IPS-NIHi7 (cell line): ENCODE measurements at regions not wholly inside any gene's neighbourhood (a gene's known extent, or its start where the extent isn't known, plus 50 kb on each side); places are given as distances from the start of the nearest gene placed in this dataset.

ENCODE experiments used
- DNase-seq: peaks from one replicate; pipeline ENCODE4 v3.0.0; 2012; ENCODE audit warnings: mixed read lengths; ENCODE audit errors: extremely low spot score

DNA sequence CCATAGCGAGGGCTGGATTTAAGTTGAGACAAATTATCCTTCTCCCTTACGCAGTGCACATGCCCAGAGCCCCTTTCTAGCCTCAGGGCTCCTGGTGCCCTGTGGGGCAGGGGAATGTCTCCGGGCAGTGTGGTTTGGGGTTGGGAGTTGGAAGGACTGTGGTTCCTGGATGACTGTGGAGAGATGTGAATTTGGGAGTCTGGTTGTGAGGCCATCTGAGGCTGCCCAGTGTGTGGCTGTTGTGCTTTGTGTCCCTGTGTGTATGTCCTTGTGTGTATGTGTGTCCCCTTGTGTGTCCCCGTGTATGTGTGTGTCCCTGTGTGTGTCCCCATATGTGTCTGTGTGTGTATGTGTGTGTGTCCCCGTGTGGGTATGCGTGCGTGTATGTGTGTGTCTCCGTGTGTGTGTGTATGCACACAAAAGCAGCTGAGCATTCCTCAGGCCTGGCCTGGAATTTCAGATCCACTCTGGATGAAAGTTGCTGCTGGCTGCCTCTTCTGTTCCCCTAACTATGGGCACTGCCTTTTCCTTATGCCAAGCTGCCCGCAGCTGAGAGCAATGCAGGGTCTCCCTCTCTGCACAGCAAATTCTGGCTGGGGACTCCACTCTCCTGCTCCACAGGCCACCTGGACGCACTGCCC is 65.4 kb downstream of the UBIAD1 start:
- no peak for DNase-seq

DNA sequence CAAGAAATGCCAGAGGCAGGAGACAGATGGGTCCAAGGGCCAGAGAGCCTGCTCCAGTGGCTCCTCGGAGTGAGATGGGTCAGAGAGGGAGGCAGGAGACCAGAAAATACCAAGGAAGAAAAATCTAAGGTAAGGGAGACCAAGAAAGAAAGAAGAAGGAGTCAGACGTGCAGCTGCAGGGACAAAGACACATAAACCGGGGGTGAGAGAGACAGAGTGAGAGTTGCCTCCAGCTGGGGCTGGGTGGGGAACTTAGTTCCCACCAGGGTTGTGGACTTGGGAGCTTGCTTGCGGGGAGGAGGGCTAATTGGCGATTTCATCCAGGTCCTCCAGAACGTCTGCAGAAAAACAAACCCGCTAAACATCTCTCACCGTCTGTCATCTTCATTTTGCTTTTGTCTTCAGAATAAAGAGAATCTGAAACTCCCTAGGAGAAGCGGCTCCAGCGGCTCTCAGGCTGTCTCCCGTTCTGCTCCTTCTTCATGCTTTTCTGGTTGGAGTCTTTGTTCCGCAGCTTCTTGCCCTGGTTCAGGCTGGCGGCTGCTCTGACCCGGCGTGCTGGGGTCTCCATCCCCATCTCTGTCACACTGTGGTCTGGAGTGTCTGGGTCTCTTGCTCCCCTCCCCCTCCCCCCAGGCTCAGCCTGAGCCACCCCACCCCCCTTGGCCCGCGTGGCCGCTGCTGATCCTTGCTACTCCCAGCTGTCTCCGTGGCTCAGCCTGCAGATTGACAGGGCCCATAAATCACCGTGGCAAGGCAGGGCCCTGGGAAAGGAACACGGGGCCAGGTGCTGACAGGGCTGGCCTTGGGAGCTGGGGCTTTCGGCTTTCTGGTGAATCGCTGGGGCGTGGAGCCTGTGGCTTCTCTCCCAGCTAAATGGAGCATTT is 66.6 kb downstream of the UBIAD1 start:
- DNase-seq: no peak

DNA sequence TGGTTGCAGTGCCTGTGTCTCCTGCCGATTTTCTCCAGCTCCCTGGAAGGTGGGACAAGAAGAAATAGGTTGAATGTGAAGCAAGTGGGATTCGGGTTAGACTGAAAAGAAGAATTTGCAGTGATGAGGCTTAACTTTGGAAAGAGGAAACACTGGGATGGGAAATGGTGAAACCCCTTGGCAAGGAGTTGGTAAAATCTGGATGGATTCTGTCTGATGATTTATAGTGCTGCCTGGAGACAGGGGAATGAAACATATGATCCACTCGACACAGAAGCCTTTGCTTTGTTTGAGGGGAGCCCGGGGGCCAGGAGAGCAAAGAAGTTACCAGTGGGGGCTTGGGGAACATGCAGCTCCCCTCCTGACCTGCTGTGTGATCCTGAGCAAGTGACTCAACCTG is 67.2 kb downstream of the UBIAD1 start:
- DNase-seq: no peak

DNA sequence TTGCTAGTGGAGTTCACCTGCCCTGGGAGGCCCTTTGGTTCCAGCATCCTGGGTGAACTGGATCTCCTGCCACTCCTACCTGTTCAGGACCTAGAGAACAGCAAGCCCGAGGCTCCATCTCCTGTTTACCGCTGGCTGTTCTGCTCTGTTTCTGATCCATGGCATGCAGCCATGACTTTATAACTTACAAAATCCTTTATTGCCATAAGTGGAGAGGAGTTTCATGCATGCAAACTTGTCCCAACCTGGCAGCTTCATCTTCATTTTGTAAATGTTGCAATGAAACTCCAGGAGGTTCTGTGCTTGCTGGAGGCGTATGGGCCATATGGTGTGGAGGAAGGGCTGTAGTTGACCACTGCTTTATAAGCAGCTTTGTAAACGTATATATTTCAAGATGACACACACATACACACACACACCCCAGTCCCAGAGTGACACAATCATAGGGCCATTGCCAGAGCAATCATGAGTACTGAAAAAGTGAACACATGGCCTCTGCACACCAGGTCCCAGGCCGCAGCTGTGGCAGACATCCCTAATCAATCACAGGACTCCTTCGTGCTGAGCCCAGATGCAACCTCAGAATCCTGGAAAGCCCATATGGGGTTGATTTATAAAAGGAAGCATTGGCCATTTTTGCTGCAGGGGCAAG is 69.0 kb downstream of the UBIAD1 start:
- DNase-seq: no peak

DNA sequence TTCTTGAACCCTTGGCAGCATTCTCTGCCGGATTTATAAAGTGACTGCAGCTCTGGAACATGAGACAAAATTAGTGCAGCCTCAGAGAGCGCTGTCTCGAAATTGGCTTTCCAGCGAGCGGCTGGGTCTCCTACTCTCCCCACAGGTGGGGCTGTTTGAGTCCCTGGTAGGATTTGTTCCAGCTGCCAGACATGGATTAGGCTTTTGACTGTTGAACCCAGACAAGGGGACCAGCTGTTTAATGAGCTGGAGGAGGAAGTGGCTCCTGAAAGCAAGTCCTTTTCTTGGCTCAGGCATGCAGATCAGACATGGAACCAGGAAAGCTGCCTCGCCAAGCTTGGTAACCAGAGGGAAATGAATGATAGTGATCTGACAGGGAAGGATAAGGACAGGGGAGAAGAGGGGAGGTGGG is 69.6 kb downstream of the UBIAD1 start:
- no peak for DNase-seq

DNA sequence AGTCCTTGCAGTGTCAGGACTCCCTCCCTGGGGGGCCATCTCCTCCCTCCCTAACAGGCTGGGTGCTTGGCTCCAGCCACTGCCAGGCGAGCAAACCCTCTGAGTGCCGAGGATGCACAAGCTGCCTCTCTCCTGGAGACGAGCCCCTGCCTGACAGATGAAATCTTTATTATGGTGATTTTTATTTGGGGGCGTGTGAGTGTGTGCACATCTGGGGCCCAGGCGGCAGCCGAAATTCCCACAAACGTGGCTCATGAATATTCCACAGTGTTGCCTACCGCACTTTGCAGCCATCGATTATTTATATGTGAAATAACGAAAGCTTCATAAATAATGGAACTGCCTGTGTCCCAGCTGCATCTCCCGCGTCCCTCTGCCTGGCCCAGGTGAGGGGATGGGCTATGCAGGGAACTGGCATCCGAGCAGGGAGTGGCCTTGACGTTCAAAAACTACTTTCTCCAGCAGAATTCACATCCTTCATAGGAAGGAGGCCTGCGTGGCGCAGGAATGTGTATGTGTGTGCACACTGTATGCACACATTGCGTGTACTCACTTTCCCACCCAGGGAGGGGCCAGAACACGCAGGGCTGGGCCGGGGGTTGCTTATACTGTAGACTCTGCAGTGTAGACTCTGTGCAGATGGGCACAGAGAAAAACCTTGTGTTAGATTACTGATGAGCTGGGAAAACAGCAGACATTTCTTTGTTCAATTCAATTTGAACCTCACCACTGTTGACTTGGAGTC is 73.1 kb downstream of the UBIAD1 start:
- DNase-seq: no peak

DNA sequence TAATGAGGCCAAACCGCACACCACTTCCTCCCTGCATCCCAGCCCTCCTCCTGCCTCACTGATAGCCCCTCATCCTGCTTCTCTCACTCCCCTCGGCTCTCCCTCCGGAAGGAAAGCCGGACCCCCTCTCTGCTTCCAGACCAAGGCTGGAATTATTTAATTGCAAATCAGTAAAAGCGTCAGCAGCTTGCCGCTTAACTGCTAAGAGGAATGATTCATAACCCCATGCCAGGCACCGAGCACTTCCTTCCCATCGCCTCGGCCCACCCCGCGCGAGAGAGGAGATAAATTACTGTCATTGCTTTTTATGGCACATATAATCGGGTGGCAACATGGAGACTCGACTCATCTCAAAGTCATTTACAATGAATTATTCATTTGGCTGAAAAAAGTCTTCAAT is 77.3 kb downstream of the UBIAD1 start:
- no peak for DNase-seq

DNA sequence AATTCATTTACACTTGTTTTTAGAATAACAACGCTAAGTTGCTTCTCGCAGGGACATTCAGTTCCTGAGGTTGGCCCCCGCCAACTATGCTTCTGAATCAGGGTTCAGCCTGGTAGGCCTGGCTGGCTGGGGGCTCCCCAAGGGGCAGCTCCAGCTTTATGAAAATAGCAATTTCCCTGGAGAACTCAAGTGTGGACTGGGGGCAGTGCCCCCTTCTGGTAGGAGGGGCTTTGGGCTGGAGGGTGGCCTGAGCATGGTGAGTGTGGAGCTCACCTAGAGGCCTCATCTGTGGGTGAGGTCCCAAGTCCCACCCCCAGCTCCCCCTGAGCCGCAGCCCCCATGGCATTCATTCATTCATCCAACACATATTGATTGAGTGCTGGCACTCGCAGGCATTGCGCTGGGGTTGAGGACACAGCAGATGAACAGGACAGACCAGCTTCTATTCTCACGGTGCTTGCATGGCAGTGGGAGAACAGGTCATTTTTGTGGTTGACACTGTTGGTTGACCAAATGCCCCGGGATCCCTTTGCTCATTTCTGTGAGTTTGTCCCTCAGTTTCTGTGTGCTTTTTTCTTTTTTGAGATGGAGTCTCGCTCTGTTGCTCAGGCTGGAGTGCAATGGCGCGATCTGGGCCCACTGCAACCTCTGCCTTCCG is 79.2 kb downstream of the UBIAD1 start:
- no peak for DNase-seq

DNA sequence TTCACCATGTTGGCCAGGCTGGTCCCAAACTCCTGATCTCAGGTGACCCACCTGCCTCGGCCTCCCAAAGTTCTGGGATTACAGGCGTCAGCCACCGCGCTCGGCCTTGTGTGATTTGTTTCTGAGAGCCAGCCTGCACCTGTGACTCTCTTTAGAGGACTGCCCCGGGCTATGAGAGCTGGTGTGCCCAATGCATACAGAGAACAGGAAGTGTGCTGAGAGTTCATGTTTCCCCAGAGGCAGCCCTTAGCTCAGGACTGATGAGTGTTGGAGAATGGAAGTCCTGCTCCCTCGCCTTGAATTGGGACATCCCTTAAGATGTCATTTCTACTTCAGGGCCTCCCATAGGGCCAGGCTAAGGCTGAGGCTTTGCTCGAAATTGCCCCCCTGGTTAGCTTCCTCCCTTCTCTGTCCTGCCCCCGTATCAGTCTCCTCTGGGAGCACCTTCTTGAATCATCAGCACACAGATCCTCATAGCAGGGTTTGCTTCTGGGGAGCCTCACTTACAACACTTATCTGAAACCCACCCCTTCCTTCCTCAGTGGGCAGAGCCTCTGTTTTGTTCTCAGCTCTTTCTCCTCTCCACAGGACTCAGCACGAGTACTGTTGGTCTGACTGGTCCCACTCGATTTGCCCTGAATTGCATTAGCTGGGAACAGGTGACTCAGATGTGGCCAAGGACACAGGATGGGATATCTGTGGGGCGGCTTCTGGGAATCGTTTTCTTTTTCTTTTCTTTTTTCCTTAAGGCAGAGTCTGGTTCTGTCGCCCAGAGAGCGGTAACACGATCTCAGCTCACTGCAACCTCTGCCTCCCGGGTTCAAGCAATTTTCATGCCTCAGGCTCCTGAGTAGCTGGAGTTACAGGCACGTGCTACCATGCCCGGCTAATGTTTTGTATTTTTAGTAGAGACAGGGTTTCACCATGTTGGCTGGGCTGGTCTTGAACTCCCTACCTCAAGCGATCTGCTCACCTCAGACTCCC is 80.1 kb downstream of the UBIAD1 start:
- no peak for DNase-seq

DNA sequence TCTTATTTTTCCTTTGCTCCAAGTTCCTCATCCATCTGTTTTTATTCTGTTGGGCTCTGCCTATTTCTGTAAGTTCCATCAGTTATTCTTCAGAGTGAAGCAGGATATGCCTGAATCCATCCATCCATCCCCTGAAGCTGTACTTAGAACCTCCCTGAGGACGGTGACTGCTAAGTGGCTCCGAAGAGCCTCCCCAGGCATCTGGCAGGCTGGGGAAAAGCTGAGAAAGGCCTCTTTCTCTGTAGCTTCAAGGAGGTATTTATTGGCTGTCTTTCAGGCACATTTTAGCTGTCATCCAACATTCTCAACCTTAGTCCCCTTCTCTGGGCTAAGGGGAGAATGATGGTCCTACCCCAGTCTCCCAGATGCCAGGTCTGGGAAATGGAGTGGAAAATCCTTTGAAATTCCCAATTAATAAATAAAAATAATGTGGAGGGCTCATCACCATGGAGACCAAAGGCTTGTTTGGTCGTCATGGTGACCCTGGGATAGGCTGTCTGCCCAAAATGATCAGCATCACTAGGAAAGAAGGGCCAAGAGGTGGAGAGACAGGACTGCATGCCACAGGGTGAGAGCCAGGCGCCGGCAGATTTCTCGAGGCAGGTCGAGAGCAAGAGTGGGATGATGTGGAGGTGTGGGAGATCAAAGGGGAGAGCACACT is 82.0 kb downstream of the UBIAD1 start:
- no peak for DNase-seq

DNA sequence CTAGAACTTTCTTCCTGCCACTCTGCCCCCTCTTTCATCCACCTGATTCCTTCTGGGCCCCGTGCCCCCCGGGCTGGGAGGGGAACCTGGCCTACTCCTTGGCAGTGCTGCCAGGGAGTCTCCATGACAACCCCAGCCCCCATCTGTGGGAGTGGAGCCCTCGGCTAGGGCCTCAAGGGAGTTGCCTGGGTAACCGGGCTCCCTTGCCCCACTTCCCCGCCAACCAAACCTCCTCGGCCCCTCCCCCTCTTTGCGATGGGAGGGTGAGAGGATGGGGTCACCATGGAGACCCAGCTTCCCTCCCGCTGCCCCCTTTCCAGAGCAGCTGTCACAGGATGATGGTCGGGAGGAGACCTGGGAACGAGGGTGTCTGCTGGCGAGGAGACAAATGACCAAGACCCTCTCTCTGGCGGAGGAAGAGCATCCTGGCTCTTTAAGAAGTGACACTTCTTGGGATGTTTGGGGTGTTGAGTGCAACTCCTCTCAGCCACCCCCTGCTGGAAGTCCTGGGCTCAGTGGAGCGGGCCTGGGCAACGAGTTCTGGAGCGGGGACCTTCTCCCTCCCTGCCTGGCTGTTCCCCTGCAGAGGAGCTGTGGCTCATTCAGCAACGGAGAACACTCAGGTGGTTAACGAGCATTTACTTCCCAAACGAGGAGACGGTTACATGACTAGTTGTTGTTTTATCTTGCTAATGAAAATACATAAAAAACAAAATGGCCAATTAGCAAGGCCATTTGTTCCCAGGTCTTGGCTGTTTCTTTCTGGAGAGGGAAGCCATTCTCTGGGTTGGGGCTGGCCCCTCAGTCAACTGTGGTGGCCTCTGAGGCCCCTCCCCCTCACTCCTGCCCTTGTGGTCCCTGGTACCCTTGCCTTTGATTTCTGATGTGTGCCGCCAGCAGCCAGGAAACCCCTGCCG is 82.8 kb downstream of the UBIAD1 start:
- peak; percentile 74 for DNase-seq

DNA sequence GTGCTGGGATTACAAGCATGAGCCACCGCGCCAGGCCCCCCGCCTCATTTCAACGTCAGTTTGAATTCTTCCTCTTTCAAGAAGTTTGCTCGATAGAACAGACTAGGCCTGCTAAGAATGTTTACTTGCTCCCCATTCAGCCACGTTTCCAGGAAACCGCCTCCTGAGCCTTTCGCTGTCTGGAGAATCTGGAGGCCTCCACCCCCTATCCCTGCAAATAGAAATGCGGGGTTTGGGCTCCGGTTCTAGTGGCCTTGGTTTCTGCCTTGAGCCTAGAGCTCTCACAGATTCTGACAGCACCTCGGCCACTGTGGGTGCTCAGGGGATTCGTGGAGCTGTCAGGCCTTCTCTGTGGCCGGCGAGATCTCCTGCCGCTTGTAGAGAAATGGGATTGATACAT is 84.3 kb downstream of the UBIAD1 start:
- DNase-seq: no peak

DNA sequence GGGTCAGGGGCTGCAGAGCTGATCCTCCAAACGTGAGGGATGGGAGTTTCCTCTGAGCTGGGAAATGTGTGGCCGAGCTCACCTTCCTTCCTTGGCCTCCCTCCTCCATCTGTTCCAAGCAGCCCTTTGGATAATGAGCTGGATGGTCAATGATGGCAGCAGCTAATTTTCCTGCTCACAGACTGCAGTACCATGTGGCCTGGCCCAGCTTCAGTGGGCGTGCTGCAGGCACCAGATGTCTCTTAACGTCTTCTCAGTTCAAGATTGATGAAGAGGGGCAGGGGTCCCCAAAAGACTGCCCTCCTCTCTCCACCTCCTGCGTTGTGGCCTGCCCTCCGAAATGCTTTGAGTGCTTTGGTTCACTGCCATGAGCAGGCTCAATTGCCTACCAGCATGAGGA is 86.0 kb downstream of the UBIAD1 start:
- DNase-seq: no peak

DNA sequence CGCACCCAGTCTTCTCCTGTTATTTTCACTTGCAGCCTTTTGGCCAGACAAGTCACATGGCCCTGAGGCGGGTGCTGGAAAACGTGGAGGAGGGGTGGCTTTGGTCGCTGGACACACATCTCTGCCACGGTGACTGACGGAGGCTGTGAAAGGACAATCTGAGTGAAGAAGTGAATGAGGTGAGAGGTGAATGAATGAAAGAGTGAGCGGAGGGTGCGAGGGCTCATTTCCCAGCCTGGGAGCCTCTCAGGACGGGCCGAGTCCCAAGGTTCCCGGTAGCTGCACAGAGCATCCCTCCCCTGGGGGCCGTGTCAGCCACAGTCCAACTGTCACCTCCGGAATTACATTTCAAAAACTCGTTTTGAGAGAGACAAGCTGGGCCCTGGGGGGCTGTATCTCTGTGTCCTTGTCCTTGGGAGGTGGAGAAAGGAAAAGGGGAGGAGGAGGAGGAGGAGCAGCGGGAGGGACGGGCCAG is 89.6 kb downstream of the UBIAD1 start:
- no peak for DNase-seq

DNA sequence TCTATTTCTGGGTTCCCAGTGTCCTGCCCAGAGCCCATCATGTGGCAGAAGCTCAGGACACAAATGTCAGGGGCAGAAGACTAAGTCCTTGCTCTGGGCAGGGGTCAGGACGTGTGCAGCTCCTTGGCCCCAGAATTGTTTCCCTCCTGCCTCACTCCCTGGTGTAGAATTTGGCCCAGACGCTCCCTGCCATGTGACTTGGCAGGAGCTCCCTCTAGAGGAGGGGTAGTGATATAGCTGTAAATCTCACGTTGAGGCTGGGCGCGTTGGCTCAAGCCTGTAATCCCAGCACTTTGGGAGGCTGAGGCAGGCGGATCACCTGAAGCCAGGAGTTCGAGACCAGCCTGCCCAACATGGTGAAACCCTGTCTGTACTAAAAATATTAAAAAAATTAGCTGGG is 91.2 kb downstream of the UBIAD1 start:
- no peak for DNase-seq

DNA sequence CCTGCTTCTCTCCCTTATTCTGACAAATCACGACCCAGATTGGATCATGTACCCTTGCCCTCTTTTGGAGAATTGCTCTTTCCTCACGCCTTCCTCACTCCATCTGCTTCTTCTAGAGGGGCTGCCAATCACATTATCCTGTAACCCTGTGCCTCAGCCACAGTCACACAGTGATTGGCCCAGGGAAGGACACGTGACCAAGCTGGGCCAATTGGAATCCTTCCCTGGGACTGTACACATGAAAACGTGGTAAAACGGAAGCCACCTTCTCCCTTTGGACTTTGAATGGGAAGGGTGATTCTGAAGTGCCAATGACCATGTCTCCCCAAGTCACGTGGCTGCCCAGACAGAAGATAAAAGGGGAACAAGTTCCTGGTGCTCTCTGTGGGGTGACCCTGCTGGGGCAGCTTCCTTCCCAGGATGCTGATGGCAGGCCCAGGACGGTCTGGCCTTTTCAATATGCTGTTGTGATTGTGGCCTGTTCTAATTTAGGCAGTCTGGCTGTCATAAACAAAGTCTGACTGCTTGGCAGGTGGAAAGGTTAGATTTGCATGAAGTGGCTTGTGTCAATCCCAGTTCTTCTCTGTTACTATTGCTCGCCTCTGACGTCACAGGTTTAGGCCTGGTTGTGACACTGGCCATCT is 92.9 kb downstream of the UBIAD1 start:
- DNase-seq: no peak

DNA sequence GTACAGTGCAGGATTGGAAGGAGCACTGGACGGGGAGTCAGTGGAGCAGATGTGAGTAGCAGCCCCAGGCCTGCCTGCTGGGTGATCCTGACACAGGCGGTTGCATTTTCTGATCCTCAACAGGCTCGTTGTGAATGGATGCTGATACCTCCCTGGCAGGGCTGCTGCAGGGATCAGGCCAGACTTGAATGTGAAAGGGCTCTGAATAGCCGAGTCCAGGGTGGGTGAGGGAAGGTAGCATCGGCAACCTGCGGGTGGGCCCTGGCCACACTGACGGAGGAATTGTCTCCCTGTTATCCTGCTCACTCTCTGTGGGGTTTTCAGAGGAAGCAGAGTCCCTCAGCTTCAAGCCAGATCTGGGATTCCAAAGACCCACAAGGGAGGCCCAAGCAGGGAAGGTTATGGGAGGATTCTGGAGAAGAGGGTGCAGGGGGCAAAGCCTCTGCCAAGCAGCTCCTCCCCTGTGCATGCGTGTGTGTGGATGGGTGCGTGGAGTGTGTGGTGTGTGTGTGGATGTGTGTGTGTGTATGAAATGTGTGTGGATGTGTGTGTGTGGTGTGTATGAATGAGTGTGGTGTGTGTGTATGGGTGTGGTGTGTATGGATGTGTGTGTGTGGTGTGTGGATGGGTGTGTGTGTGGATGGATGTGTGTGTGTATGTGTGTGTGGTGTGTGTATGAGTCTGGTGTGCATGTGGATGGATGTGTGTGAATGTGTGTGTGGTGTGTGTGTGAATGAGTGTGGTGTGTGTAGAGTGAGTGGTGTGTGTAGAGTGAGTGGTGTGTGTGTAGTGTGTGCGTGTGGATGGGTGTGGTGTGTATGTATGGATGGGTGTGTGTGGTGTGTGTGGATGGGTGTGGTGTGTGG is 100.3 kb downstream of the UBIAD1 start:
- DNase-seq: no peak
